B cell (primary cell): ENCODE measurements at regions not wholly inside any gene's neighbourhood (a gene's known extent, or its start where the extent isn't known, plus 50 kb on each side); places are given as distances from the start of the nearest gene placed in this dataset.

Source experiments
- CTCF ChIP-seq: fragments of 200-600 bp; IDR thresholded peaks from one replicate; pipeline ENCODE4 v1.8.0; 2022; ENCODE audit warnings: antibody characterized with exemption, mild to moderate bottlenecking
- EZH2 ChIP-seq: IDR thresholded peaks from 2 replicates; pipeline ENCODE4 v1.6.1; 2012; ENCODE audit warnings: borderline replicate concordance, low read depth, mild to moderate bottlenecking, moderate library complexity, low read length; ENCODE audit not compliant: insufficient read depth, poor library complexity, severe bottlenecking

- TF ChIP-seq EZH2 (no peak), CTCF (no peak)
Measured at GRCh38 chr6:91500689-91501303, 913.9 kb upstream of the MAP3K7 start.
